Suprapubic skin (tissue), 4 donors: ENCODE measurements at regions not wholly inside any gene's neighbourhood (a gene's known extent, or its start where the extent isn't known, plus 50 kb on each side); places are given as distances from the start of the nearest gene placed in this dataset.
"Not testable (repeated sequence)": the region's sequence is repeated elsewhere in the genome, so short reads cannot be mapped to it uniquely, and the experiment has no call there.

Source experiments
- DNase-seq, 2 donors: peaks; one replicate each; pipeline ENCODE4 v3.0.0-alpha.2; 2019; ENCODE audit warnings: low spot score in 2 of 2
- H3K27ac ChIP-seq: fragments of 200-600 bp; sonication (generic); one replicate; pipeline ENCODE4 v1.5.1; 2019
- H3K27me3 ChIP-seq: fragments of 200-600 bp; sonication (generic); one replicate; pipeline ENCODE4 v1.5.1; 2019
- H3K36me3 ChIP-seq: fragments of 200-600 bp; sonication (generic); one replicate; pipeline ENCODE4 v1.5.1; 2019
- H3K4me1 ChIP-seq: fragments of 200-600 bp; sonication (generic); one replicate; pipeline ENCODE4 v1.5.1; 2019
- H3K4me3 ChIP-seq: fragments of 200-600 bp; sonication (generic); one replicate; pipeline ENCODE4 v1.5.1; 2019; ENCODE audit warnings: mild to moderate bottlenecking
- H3K9me3 ChIP-seq: fragments of 200-600 bp; sonication (generic); one replicate; pipeline ENCODE4 v1.5.1; 2019
- EP300 ChIP-seq: sonication (generic); formaldehyde crosslinking; IDR thresholded peaks from one replicate; pipeline ENCODE4 v1.6.1; 2017; ENCODE audit warnings: antibody characterized with exemption
- POLR2A ChIP-seq, 2 donors: fragments of 450-650 bp; IDR thresholded peaks; one replicate each; pipeline ENCODE4 v1.6.1; 2017; ENCODE audit warnings: antibody characterized with exemption in 2 of 2, mild to moderate bottlenecking in 2 of 2, moderate library complexity in 2 of 2
- POLR2AphosphoS5 ChIP-seq, 3 donors: sonication (generic); formaldehyde crosslinking; IDR thresholded peaks; one replicate each; pipeline ENCODE4 v1.6.1; 2017; ENCODE audit warnings: antibody characterized with exemption in 3 of 3
- WGBS: methylation state at CpG from one replicate; pipeline ENCODE4 v1.1.5; 2018; 5-methylcytosine and 5-hydroxymethylcytosine counted together
- TF ChIP-seq, protein P1 (sequence below), 2 donors: fragments of 200-600 bp in 1 of 2; fragments of 450-650 bp in 1 of 2; sonication (generic) in 1 of 2; IDR thresholded peaks; one replicate each; pipeline ENCODE4 v1.5.1; 2016 to 2019; ENCODE audit warnings: antibody characterized with exemption in 2 of 2, mild to moderate bottlenecking in 1 of 2, moderate library complexity in 1 of 2

DNA sequence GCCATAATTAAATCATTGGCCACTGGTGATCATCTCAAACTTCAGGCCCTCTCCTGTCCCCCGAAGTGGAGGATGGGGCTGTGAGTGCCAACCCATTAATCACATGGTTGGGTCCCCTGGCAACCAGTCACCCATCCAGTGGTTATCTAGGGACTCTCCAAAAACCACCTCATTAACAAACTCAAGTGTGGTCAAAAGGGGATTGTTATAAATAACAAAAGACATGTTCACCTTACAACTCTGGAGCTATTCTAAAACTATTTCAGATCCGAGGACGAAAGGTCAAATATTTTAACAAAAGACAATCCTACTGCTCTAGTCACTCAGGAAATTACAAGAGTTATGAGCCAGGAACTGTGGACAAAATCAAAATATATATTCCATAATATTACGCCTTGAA lies 60.0 kb upstream of the PRNP start:
- H3K9me3 ChIP-seq = no peaks in the 10 kb centered on the region
- DNase-seq = no peak
- H3K27me3 ChIP-seq = peaks cover 5% of the 10 kb centered on the region
- H3K36me3 ChIP-seq = no peaks in the 10 kb centered on the region
- no peaks in the 10 kb centered on the region for H3K4me1 ChIP-seq
- 86% methylated on average over 4 of the region's 4 CpGs for WGBS
- TF ChIP-seq POLR2A (IDR thresholded peaks at IDR 0.05) (no peak), POLR2AphosphoS5 (IDR thresholded peaks at IDR 0.05) (no peak)
- H3K27ac ChIP-seq = no peak overlapping the region
- H3K4me3 ChIP-seq = no peak overlapping the region

DNA sequence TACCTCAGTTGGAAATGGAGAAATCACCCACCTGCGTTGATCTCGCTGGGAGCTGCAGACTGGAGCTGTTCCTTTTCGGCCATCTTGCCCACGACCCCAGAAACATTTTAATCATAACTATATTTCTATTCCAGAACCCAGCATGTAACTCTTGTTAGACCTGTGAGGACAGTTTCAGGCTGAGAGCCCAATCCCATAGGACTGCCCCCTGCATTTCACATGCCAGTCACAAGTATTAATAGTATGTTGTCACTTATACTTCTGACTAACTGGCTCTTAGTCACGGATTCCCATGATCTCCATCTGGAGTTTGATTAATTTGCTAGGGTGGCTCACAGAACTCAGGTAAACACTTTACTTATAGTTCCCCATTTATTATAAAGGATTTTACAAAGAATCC lies 60.6 kb upstream of the PRNP start:
- no peak overlapping the region for H3K4me3 ChIP-seq
- H3K27ac ChIP-seq = no peak overlapping the region
- H3K4me1 ChIP-seq = no peaks in the 10 kb centered on the region
- H3K36me3 ChIP-seq = no peaks in the 10 kb centered on the region
- H3K9me3 ChIP-seq = no peaks in the 10 kb centered on the region
- no peak for DNase-seq
- peaks cover 5% of the 10 kb centered on the region for H3K27me3 ChIP-seq
- 100% methylated on average over 4 of the region's 5 CpGs for WGBS
- TF ChIP-seq POLR2A (IDR thresholded peaks at IDR 0.05) = no peak
- no peak for TF ChIP-seq POLR2AphosphoS5 (IDR thresholded peaks at IDR 0.05)
- TF ChIP-seq, protein P1, sequence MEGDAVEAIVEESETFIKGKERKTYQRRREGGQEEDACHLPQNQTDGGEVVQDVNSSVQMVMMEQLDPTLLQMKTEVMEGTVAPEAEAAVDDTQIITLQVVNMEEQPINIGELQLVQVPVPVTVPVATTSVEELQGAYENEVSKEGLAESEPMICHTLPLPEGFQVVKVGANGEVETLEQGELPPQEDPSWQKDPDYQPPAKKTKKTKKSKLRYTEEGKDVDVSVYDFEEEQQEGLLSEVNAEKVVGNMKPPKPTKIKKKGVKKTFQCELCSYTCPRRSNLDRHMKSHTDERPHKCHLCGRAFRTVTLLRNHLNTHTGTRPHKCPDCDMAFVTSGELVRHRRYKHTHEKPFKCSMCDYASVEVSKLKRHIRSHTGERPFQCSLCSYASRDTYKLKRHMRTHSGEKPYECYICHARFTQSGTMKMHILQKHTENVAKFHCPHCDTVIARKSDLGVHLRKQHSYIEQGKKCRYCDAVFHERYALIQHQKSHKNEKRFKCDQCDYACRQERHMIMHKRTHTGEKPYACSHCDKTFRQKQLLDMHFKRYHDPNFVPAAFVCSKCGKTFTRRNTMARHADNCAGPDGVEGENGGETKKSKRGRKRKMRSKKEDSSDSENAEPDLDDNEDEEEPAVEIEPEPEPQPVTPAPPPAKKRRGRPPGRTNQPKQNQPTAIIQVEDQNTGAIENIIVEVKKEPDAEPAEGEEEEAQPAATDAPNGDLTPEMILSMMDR (IDR thresholded peaks at IDR 0.05) = no peak
- no peak for TF ChIP-seq EP300

DNA sequence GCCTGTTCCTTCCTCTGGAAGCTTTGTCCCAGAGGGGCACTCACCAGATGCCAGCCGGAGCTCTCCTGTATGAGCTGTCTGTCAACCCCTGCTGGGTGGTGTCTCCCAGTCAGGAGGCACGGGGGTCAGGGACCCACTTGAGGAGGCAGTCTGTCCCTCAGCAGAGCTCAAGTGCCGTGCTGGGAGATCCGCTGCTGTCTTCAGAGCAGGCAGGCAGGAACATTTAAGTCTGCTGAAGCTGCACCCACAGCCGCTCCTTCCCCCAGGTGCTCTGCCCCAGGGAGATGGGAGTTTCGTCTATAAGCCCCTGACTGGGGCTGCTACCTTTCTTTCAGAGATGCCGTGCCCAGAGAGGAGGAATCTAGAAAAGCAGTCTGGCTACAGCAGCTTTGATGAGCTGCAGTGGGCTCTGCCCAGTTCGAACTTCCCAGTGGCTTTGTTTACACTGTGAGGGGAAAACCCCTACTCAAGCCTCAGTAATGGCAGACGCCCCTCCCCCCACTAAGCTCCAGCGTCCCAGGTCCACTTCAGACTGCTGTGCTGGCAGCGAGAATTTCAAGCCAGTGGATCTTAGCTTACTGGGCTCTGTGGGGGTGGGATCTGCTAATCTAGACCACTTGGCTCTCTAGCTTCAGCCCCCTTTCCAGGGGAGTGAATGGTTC lies 61.5 kb upstream of the PRNP start:
- not testable (repeated sequence) for H3K9me3 ChIP-seq, H3K27me3 ChIP-seq, H3K36me3 ChIP-seq, H3K27ac ChIP-seq, H3K4me1 ChIP-seq, H3K4me3 ChIP-seq, DNase-seq
- WGBS = 86% methylated on average over 11 of the region's 11 CpGs

DNA sequence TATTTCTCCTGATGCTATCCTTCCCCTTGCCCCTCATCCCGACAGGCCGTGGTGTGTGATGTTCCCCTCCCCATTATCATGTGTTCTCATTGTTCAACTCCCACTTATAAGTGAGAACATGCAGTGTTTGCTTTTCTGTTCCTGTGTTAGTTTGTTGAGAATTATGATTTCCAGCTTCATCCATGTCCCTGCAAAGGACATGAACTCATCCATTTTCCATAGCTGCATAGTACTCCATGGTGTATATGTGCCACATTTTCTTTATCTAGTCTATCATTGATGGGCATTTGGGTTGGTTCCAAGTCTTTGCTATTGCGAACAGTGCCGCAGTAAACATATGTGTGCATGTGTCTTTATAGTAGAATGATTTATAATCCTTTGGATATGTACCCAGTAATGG lies 67.1 kb upstream of the PRNP start:
- not testable (repeated sequence) for DNase-seq, H3K4me1 ChIP-seq, H3K4me3 ChIP-seq, H3K27ac ChIP-seq, H3K36me3 ChIP-seq, H3K9me3 ChIP-seq, H3K27me3 ChIP-seq
- 99% methylated on average over 4 of the region's 4 CpGs for WGBS

DNA sequence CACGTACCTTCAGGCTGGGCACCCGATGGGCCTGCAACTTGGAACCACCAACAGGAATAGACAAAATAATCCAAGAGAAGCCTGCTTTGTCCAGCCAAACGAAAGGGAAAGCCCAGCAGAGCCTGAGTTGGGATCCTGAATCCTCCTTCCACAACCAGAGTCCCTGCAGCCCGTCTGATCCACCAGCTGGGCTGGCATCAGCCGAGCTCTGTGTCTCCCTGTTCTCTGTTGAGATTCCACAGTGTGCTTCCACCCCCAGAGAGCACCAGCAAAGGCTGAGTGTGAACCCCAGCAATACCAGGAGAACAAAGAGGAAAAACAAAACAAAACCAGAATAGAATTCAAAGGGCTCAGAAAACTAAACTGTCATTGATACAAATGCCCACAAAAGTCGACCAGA lies 68.8 kb upstream of the PRNP start:
- no peaks in the 10 kb centered on the region for H3K9me3 ChIP-seq
- no peaks in the 10 kb centered on the region for H3K36me3 ChIP-seq
- no peak for TF ChIP-seq POLR2AphosphoS5 (IDR thresholded peaks at IDR 0.05)
- TF ChIP-seq POLR2A (IDR thresholded peaks at IDR 0.05) = no peak
- TF ChIP-seq, protein P1 (IDR thresholded peaks at IDR 0.05) = no peak
- no peak for TF ChIP-seq EP300
- H3K27ac ChIP-seq = no peak overlapping the region
- H3K27me3 ChIP-seq = no peaks in the 10 kb centered on the region
- 85% methylated on average over 6 of the region's 6 CpGs for WGBS
- H3K4me3 ChIP-seq = no peak overlapping the region
- DNase-seq = no peak
- H3K4me1 ChIP-seq = peaks cover 12% of the 10 kb centered on the region

DNA sequence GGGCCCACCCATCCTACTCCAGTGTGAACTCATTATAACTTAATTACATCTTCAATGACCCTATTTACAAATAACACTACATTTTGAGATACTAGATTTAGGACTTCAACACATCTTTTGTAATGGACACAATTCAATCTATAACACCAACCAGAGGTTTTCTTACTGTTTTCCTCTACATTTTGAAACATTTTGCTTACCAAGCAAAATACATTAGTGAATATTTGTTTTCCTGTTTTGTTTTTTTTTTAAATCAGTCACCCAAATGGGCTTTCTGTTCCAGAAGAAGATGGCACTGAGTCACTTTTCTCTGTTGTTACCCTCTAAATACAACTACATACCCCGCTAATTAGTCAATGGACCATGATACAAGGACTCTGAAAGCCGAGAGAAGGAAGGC lies 69.2 kb upstream of the PRNP start:
- WGBS = 95% methylated on average over 2 of the region's 2 CpGs
- Histone ChIP-seq H3K9me3 (no peaks in the 10 kb centered on the region), H3K4me1 (peaks cover 12% of the 10 kb centered on the region), H3K27ac (no peak overlapping the region), H3K4me3 (no peak overlapping the region), H3K36me3 (no peaks in the 10 kb centered on the region), H3K27me3 (no peaks in the 10 kb centered on the region)
- no peak for TF ChIP-seq POLR2AphosphoS5 (IDR thresholded peaks at IDR 0.05)
- TF ChIP-seq POLR2A (IDR thresholded peaks at IDR 0.05) = no peak
- no peak for TF ChIP-seq EP300
- TF ChIP-seq, protein P1 (IDR thresholded peaks at IDR 0.05) = no peak
- DNase-seq = no peak
